ENCODE measurements at regions not wholly inside any gene's neighbourhood (a gene's known extent, or its start where the extent isn't known, plus 50 kb on each side); places are given as distances from the start of the nearest gene placed in this dataset.

DNA sequence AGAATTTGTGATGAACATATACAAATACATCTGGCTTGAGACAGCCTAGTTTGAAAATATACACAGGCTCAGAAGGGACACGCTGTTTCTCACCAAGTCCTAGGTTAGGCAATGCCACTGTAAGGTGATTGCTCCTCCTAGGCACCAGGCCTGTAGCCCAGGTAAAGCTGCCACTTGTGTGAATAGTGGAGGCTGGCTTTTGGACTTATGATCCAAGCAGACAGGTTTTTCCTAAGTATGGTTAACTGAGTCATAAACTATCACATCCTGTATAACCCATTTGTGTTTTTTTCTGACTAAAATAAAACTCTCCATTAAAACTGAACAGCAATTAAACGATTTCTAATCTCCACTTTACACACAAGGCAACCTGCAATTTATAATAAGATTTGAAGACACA is 81.0 kb downstream of the SEMA4F start:
- Mint-ChIP-seq H3K9me3 (peaks cover 10% of the 10 kb centered on the region), H3K4me1 (ENCODE audit: low read depth) (peaks cover 15% of the 10 kb centered on the region), H3K36me3 (ENCODE audit: low read depth) (peaks cover 11% of the 10 kb centered on the region), H3K27ac (no peak overlapping the region), H3K4me3 (no peak overlapping the region), H3K27me3 (peaks cover 41% of the 10 kb centered on the region)

DNA sequence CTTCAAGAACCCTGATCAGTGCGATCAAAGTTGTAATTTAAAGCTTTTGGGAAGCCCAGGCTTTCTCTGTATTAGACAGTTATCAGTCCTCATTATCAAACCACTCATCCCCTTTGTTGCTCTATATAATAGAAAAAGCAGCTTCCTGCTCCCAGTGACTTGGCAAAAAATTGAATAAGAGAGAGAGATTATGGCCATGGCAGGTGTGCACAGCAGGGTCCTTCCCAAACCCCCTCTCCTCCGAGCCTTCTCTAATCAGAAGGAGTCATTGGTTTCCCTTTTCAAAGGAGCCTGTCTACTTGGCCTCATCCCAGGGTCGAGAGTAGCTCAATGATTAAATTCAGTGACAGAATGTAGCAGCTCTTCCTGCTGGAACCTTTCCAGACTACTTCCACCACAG is 81.5 kb downstream of the SEMA4F start:
- Mint-ChIP-seq H3K27ac (no peak overlapping the region), H3K9me3 (peaks cover 10% of the 10 kb centered on the region), H3K27me3 (peaks cover 36% of the 10 kb centered on the region), H3K4me1 (ENCODE audit: low read depth) (peaks cover 15% of the 10 kb centered on the region), H3K4me3 (no peak overlapping the region), H3K36me3 (ENCODE audit: low read depth) (peaks cover 7% of the 10 kb centered on the region)

DNA sequence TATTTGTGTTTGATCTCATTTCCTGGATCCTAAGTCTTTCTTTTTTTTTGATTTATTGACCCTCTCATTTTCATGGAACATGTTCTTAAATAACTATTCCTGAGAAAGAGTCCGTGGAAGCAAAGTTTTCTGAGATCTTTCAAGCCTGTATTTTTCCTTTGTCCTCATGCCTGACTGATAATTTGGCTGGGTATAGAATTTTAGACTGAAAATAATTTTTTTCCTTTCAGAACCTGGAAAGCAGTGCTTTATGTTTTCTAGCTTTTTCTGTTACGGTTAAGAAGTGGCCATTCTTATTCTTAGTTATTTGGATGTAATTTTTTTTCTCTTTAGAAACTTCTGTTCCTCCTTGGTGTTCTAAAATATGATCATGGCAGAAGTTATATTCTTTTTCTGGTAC is 82.5 kb downstream of the SEMA4F start:
- peaks cover 15% of the 10 kb centered on the region for H3K4me1 Mint-ChIP-seq (ENCODE audit: low read depth)
- H3K27ac Mint-ChIP-seq, result no peak overlapping the region
- no peak overlapping the region for H3K4me3 Mint-ChIP-seq
- peaks cover 7% of the 10 kb centered on the region for H3K36me3 Mint-ChIP-seq (ENCODE audit: low read depth)
- H3K27me3 Mint-ChIP-seq, result peaks cover 28% of the 10 kb centered on the region
- H3K9me3 Mint-ChIP-seq, result peaks cover 10% of the 10 kb centered on the region

DNA sequence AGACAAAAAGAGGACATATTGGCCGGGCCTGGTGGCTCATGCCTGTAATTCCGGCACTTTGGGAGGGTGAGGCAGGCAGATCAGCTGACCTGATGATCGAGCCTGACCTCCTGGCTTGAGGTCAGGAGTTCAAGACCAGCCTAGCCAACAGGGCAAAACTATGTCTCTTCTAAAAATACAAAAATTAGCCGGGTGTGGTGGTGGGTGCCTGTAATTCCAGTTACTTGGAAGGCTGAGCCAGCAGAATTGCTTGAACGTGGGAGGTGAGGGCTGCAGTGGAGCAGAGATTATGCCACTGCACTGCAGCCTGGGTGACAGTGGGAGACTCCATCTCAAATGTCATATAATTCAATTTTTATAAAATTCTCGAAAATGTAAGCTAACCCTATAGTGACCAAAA is 84.5 kb downstream of the SEMA4F start:
- Mint-ChIP-seq H3K9me3 (peaks cover 10% of the 10 kb centered on the region), H3K4me1 (ENCODE audit: low read depth) (peaks cover 15% of the 10 kb centered on the region), H3K4me3 (no peak overlapping the region), H3K27ac (no peak overlapping the region), H3K36me3 (ENCODE audit: low read depth) (peaks cover 7% of the 10 kb centered on the region), H3K27me3 (peaks cover 26% of the 10 kb centered on the region)

DNA sequence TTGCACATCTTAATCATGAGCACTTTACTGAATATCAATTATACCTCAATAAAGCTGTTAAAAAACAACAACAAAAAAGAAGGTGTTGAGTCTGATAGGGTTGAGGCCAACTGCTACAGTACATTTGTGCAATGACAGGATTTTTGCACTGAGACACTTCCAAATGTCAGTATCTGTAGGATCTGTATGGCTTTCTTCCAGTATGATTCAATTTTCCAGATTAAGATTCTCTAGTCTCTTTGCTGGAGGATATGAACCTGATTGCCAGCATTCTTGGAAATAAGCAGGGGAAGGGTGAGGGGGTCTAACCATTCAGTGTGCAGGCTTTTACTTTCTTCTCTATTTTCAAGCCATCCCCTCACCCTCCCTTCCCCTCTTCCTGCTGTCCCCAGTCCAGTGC is 85.1 kb downstream of the SEMA4F start:
- H3K27ac Mint-ChIP-seq, result no peak overlapping the region
- H3K36me3 Mint-ChIP-seq (ENCODE audit: low read depth), result peaks cover 7% of the 10 kb centered on the region
- peaks cover 21% of the 10 kb centered on the region for H3K27me3 Mint-ChIP-seq
- no peak overlapping the region for H3K4me3 Mint-ChIP-seq
- peaks cover 15% of the 10 kb centered on the region for H3K4me1 Mint-ChIP-seq (ENCODE audit: low read depth)
- H3K9me3 Mint-ChIP-seq, result peaks cover 10% of the 10 kb centered on the region

DNA sequence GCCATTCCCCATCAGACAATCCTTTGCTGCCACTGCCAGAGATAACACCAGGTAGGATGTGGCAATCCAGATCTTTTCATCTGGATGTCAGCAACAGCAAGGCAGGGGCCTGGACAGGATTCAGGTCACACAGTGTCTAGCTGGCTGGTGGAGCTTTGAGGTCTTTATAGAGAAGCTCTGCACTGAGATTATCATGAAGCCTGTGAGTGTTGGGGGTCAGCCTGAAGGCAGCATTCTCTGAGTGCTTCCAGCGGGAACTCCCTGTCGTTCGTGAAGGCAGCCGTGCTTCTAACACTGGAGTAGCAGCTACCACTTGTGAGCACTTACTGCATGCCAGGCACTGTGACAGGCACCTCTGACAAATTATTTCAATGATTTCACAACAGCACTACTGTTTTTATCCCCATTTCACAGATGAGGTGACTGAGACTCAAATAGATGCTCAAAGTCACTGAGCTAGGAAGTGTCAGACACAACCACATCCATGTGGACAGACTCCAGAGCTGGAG is 85.7 kb downstream of the SEMA4F start:
- Mint-ChIP-seq H3K9me3 (peaks cover 10% of the 10 kb centered on the region), H3K4me3 (no peak overlapping the region), H3K36me3 (ENCODE audit: low read depth) (peaks cover 7% of the 10 kb centered on the region), H3K27me3 (peaks cover 16% of the 10 kb centered on the region), H3K4me1 (ENCODE audit: low read depth) (peaks cover 11% of the 10 kb centered on the region), H3K27ac (no peak overlapping the region)

DNA sequence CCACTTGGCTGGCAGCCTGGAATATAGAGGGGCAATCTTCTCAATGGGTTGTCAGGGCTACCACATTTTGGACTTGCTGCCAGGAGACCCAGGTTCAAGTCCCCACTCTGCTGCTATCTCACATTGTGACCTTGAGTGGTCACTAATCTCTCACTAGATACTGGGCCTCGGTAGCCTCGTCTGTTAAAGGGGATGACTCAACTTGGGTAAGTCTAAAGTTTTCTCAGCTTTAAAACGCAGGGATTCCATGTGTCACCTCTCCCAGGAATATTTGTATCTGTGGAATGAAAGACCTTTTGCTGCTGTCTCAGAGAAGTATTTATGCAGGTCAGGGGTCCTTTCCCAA is 86.3 kb downstream of the SEMA4F start:
- peaks cover 16% of the 10 kb centered on the region for H3K27me3 Mint-ChIP-seq
- peaks cover 10% of the 10 kb centered on the region for H3K9me3 Mint-ChIP-seq
- peaks cover 7% of the 10 kb centered on the region for H3K36me3 Mint-ChIP-seq (ENCODE audit: low read depth)
- H3K4me1 Mint-ChIP-seq (ENCODE audit: low read depth), result peaks cover 6% of the 10 kb centered on the region
- H3K27ac Mint-ChIP-seq, result no peak overlapping the region
- H3K4me3 Mint-ChIP-seq, result no peak overlapping the region

DNA sequence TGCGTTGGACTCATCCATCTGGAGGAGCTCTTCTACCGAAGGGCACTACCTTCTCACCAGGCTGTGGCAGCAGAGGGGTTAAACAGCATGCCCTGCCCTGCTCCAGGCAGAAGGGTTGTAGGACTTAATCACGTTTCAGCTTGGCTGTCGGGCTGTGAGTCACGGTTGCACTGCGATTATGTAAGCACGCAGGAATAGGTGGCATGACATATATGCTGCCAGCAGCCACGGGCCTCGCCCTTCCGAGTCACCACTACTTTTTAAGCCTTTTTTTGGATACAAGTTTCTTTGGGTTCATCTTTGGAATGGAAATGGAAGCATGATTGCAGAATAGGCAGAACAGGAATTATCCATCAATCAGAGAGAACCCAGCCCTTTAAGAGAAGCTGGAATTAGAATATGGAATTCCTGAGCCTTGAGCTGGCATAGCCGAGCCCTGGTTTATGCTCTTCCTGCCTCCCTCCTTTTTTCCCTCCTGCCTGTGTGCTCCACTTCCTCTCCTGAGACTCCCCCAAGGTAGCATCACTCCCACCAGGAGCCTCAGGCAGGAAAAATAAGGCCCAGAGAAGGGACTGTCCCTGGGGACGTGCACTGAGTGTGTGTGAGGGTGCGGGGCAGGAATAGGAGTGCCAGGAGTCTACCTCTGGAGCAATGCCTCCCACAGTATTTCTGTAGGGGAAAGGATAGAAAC is 86.8 kb downstream of the SEMA4F start:
- no peak overlapping the region for H3K4me3 Mint-ChIP-seq
- peaks cover 10% of the 10 kb centered on the region for H3K9me3 Mint-ChIP-seq
- peaks cover under 1% of the 10 kb centered on the region for H3K4me1 Mint-ChIP-seq (ENCODE audit: low read depth)
- peaks cover 7% of the 10 kb centered on the region for H3K36me3 Mint-ChIP-seq (ENCODE audit: low read depth)
- peaks cover 14% of the 10 kb centered on the region for H3K27me3 Mint-ChIP-seq
- H3K27ac Mint-ChIP-seq, result no peak overlapping the region

DNA sequence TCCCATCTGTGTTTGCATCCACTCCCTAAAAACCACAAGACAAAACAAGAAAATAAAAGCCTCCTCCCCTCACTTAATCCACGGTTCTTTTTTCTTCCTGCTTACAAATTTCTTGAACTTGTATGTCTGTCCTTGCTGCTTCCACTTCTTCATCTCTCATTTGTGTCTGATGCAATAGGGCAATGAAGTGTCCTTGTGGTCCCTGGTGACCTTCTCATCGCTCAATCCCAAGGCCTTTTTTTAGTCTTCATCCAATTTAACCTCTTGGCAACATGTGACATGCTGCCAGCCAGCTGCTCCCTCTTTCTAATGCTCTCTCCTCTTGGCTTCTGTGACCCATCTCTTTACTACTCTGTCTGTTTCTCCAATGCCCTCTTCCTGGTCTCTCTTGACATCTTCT is 87.6 kb downstream of the SEMA4F start:
- Mint-ChIP-seq H3K4me3 (no peak overlapping the region), H3K27ac (no peak overlapping the region), H3K4me1 (ENCODE audit: low read depth) (no peaks in the 10 kb centered on the region), H3K36me3 (ENCODE audit: low read depth) (peaks cover 7% of the 10 kb centered on the region), H3K9me3 (peaks cover 6% of the 10 kb centered on the region), H3K27me3 (peaks cover 13% of the 10 kb centered on the region)

DNA sequence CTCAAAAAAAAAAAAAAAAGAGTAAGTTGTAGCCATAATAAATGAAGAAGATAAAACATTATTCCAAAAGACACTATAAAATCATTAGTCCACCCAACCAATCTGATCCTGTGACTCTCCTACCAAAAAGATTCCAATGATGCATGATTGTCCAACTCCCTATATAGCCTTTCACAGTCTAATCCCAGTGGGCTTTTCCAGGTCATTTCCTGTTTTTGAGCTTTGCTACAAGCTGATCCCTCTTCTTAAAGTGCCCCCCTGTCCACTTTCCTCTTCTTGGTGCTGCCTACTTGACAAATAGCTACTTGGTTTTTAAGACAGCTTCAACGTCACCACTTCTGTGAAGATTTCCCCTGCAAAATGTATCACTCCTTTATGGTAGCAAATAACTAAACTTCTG is 88.4 kb downstream of the SEMA4F start:
- Mint-ChIP-seq H3K27me3 (peaks cover 6% of the 10 kb centered on the region), H3K4me3 (no peak overlapping the region), H3K4me1 (ENCODE audit: low read depth) (no peaks in the 10 kb centered on the region), H3K27ac (no peak overlapping the region), H3K36me3 (ENCODE audit: low read depth) (no peaks in the 10 kb centered on the region), H3K9me3 (no peaks in the 10 kb centered on the region)

DNA sequence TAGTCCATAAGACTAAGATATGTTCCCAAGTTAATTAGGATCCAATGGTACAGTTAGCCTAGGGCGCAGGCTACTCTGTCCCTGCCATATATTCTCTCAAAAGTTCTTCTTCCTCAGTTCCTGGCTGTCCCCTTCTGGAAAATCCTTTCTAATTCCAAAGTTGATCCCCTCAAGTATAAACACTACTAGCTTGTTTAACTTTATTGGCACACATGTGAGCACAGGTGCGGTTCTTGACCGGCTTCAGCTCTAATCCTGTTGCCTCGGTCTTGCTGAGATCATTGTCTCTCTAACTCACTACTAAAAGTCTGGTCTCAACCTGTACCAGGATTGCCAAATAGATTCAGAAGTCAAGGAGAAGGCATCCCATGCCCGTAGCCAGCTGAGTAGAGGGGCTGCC is 89.0 kb downstream of the SEMA4F start:
- no peaks in the 10 kb centered on the region for H3K36me3 Mint-ChIP-seq (ENCODE audit: low read depth)
- peaks cover 6% of the 10 kb centered on the region for H3K27me3 Mint-ChIP-seq
- no peaks in the 10 kb centered on the region for H3K4me1 Mint-ChIP-seq (ENCODE audit: low read depth)
- H3K4me3 Mint-ChIP-seq, result no peak overlapping the region
- no peak overlapping the region for H3K27ac Mint-ChIP-seq
- no peaks in the 10 kb centered on the region for H3K9me3 Mint-ChIP-seq

DNA sequence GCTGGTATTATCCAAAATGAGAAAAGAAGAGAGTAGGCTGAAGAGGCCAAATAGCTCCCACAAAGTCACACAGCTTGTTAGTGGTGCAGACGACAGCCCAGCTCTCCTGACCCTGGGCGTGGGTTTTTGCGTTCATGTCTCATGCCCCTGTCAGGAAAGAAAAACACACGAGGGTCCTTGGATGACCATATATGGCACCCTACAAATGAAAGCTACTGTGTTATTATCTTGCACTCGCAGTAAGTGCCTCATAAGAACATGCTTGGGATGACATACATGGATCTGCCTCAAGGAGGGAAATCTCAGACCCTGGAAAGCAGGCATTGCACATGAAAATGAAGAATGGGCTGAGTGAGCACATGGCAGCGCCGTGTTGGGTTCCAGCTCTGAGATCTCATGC is 89.7 kb downstream of the SEMA4F start:
- Mint-ChIP-seq H3K27ac (no peak overlapping the region), H3K27me3 (peaks cover 6% of the 10 kb centered on the region), H3K36me3 (ENCODE audit: low read depth) (no peaks in the 10 kb centered on the region), H3K9me3 (no peaks in the 10 kb centered on the region), H3K4me3 (no peak overlapping the region), H3K4me1 (ENCODE audit: low read depth) (no peaks in the 10 kb centered on the region)

DNA sequence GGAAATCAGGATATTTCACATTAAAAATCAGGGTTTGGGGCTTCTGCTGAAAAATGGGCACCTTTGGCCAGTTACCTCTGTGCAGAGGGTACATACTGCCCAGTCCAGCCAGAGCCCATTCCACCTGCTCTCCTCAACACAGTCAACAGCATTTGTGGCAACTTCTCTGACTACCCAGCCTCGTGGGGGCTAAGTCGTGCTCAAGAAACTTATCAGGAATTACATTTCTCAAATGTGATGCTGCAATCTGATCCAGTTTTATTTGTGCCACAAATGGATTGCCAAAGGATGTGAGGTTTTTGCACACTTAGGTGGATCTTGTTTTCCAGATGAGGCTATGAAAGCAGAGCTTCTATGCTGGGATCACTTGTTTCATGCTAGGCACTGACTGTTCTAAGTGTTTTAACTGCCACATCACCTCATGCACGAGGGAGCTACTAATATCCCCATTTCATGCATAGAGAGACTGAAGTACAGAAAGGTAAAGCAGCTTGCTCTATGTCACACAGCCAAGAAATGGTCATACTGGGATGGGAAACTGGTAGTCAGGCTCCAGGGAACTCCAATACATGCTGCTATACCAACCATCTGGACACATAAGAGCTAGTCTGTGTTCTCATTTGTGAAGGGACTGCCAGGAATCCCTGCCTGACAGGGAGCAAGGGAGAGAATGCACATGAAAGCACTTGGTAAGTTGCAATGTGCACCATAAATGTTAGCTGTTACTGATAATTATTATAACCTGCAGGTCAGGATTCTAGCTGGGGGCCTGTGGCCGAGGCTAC is 89.0 kb upstream of the HK2 start:
- H3K36me3 Mint-ChIP-seq (ENCODE audit: low read depth), result no peaks in the 10 kb centered on the region
- H3K9me3 Mint-ChIP-seq, result no peaks in the 10 kb centered on the region
- no peak overlapping the region for H3K4me3 Mint-ChIP-seq
- peaks cover 6% of the 10 kb centered on the region for H3K27me3 Mint-ChIP-seq
- H3K4me1 Mint-ChIP-seq (ENCODE audit: low read depth), result no peaks in the 10 kb centered on the region
- H3K27ac Mint-ChIP-seq, result no peak overlapping the region

DNA sequence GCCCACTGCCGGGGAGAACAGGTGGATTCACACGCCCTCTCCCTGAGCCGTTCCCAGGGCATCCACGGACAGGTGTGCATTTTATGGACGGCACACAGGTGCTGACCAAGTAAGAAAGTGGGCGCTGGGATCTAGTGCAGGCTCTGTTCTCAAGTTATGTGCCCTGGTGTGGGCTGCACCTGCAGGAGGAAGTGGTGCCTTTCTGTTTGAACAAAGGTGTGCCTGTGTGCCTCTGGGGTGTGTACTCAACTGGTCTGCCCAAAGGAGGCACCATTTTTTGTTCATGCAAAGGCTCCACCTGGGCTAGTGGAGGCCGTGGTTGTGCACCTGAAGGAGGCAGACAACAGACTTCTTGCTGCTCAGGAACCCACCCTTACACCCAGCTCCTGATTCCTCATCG is 88.2 kb upstream of the HK2 start:
- Mint-ChIP-seq H3K9me3 (no peaks in the 10 kb centered on the region), H3K27ac (no peak overlapping the region), H3K36me3 (ENCODE audit: low read depth) (no peaks in the 10 kb centered on the region), H3K4me1 (ENCODE audit: low read depth) (no peaks in the 10 kb centered on the region), H3K4me3 (no peak overlapping the region), H3K27me3 (peaks cover 6% of the 10 kb centered on the region)

DNA sequence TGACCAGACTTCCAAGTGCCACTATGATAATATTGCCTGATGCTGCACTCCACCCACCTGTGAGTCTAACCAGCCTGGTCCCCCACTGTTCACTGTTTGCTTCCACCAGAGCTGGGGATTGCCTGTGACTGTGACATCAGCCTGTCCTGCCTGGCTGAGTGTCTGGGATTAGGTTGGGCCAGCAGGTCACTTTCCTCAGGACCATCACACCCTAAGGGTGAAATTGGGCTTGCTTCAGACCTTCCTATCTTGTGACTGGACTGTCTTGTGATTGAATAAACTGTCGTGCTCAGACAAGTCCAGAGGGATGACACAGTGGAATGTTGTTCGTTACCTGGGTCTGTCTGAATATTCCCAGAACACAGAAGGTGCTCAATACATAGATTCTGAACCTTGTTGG is 87.4 kb upstream of the HK2 start:
- no peaks in the 10 kb centered on the region for H3K36me3 Mint-ChIP-seq (ENCODE audit: low read depth)
- H3K27me3 Mint-ChIP-seq, result peaks cover 6% of the 10 kb centered on the region
- H3K27ac Mint-ChIP-seq, result no peak overlapping the region
- no peak overlapping the region for H3K4me3 Mint-ChIP-seq
- H3K9me3 Mint-ChIP-seq, result no peaks in the 10 kb centered on the region
- no peaks in the 10 kb centered on the region for H3K4me1 Mint-ChIP-seq (ENCODE audit: low read depth)
